DND-41 (cell line): ENCODE measurements at regions not wholly inside any gene's neighbourhood (a gene's known extent, or its start where the extent isn't known, plus 50 kb on each side); places are given as distances from the start of the nearest gene placed in this dataset.
A peak's percentile ranks its signal among the peaks of the same experiment; 100 is the strongest.

Experiments used
- ATAC-seq: fragments of 200-7000 bp; cut with Tn5 transposase; 3 replicates; pipeline ENCODE4 v1.9.1; 2021; ENCODE audit warnings: low read depth; ENCODE audit not compliant: insufficient read depth
- DNase-seq: peaks from one replicate; pipeline ENCODE4 v3.0.0-alpha.2; 2020
- H2AFZ ChIP-seq: 2 replicates; pipeline ENCODE4 v1.6.0; 2012; ENCODE audit warnings: low read depth, low read length
- H3K27ac ChIP-seq: 2 replicates; pipeline ENCODE4 v1.5.1; 2012; ENCODE audit warnings: low read length, inconsistent platforms
- H3K27me3 ChIP-seq: fragments of 200-600 bp; sonication (generic); 2 replicates; pipeline ENCODE4 v1.6.0; 2012; ENCODE audit warnings: low read length, mild to moderate bottlenecking, inconsistent platforms; ENCODE audit not compliant: insufficient read depth, poor library complexity
- H3K36me3 ChIP-seq: 2 replicates; pipeline ENCODE4 v1.5.1; 2012; ENCODE audit warnings: low read length, inconsistent platforms; ENCODE audit not compliant: insufficient read depth
- H3K4me1 ChIP-seq: 2 replicates; pipeline ENCODE4 v1.5.1; 2012; ENCODE audit warnings: mild to moderate bottlenecking, low read length; ENCODE audit not compliant: insufficient read depth
- H3K4me2 ChIP-seq: 2 replicates; pipeline ENCODE4 v1.6.0; 2012; ENCODE audit warnings: mild to moderate bottlenecking, moderate library complexity, low read length, inconsistent platforms; ENCODE audit not compliant: insufficient read depth
- H3K4me3 ChIP-seq, 2 experiments: fragments of 200-600 bp in 1 of 2; shearing (Covaris generic) in 1 of 2; 2 replicates each; pipeline ENCODE4 v1.5.1; 2012 to 2016; ENCODE audit warnings: inconsistent platforms in 2 of 2, low read length in 2 of 2, mild to moderate bottlenecking in 2 of 2, low read depth in 1 of 2, moderate library complexity in 1 of 2
- H3K79me2 ChIP-seq: 2 replicates; pipeline ENCODE4 v1.6.0; 2012; ENCODE audit warnings: low read length, inconsistent platforms; ENCODE audit not compliant: insufficient read depth
- H3K9ac ChIP-seq: 2 replicates; pipeline ENCODE4 v1.6.0; 2012; ENCODE audit warnings: low read depth, mild to moderate bottlenecking, inconsistent platforms, low read length, moderate library complexity
- H3K9me3 ChIP-seq: 2 replicates; pipeline ENCODE4 v1.5.1; 2012; ENCODE audit warnings: low read length, moderate library complexity, mild to moderate bottlenecking, inconsistent platforms; ENCODE audit not compliant: insufficient read depth, severe bottlenecking
- H4K20me1 ChIP-seq: 2 replicates; pipeline ENCODE4 v1.6.0; 2012; ENCODE audit warnings: low read length; ENCODE audit not compliant: insufficient read depth
- CTCF ChIP-seq: IDR thresholded peaks from 2 replicates; pipeline ENCODE4 v1.5.1; 2012; ENCODE audit warnings: borderline replicate concordance, low read length, moderate library complexity, mild to moderate bottlenecking; ENCODE audit not compliant: poor library complexity, severe bottlenecking; ENCODE audit errors: extremely low read depth
- EZH2 ChIP-seq: IDR thresholded peaks from 3 replicates; pipeline ENCODE4 v1.6.1; 2012; ENCODE audit warnings: borderline replicate concordance, low read depth, mild to moderate bottlenecking, moderate library complexity, low read length, inconsistent platforms; ENCODE audit not compliant: severe bottlenecking

GRCh38 chr13:52968074-52968700, 60.4 kb upstream of the OLFM4 start:
- Histone ChIP-seq H3K9me3 (no peaks in the 10 kb centered on the region), H3K36me3 (no peaks in the 10 kb centered on the region), H3K4me2 (no peak overlapping the region), H3K79me2 (no peaks in the 10 kb centered on the region), H4K20me1 (no peaks in the 10 kb centered on the region), H3K4me3 (no peak overlapping the region), H3K9ac (no peak overlapping the region), H3K4me1 (peaks cover 20% of the 10 kb centered on the region), H2AFZ (no peak overlapping the region), H3K27me3 (no peaks in the 10 kb centered on the region), H3K27ac (no peak overlapping the region)
- ATAC-seq, result peak; percentile 96
- DNase-seq, result peak; percentile 76
- TF ChIP-seq CTCF (peak; percentile 93), EZH2 (no peak)

- Histone ChIP-seq H3K79me2 (no peaks in the 10 kb centered on the region), H3K9ac (no peak overlapping the region), H3K27me3 (no peaks in the 10 kb centered on the region), H3K36me3 (no peaks in the 10 kb centered on the region), H3K4me2 (no peak overlapping the region), H3K27ac (no peak overlapping the region), H3K9me3 (no peaks in the 10 kb centered on the region), H2AFZ (no peak overlapping the region), H4K20me1 (no peaks in the 10 kb centered on the region), H3K4me1 (peaks cover 12% of the 10 kb centered on the region), H3K4me3 (no peak overlapping the region)
- TF ChIP-seq CTCF (no peak), EZH2 (no peak)
- no peak for ATAC-seq
- no peak for DNase-seq
These were observed 66.6 kb upstream of the OLFM4 start for GRCh38 chr13:52961987-52962386.

GRCh38 chr13:52961256-52961910, 67.2 kb upstream of the OLFM4 start:
- Histone ChIP-seq H2AFZ (peak overlapping the region; percentile 17; the same call in 1 of the 2 replicates), H4K20me1 (no peaks in the 10 kb centered on the region), H3K27ac (peak overlapping the region; percentile 20; the same call in 1 of the 2 replicates), H3K9me3 (no peaks in the 10 kb centered on the region), H3K9ac (no peak overlapping the region), H3K79me2 (no peaks in the 10 kb centered on the region), H3K4me2 (no peak overlapping the region), H3K4me3 (no peak overlapping the region), H3K27me3 (no peaks in the 10 kb centered on the region), H3K36me3 (no peaks in the 10 kb centered on the region), H3K4me1 (peaks cover 12% of the 10 kb centered on the region)
- TF ChIP-seq EZH2 (no peak), CTCF (no peak)
- DNase-seq (peak; percentile 16), ATAC-seq (peak; percentile 59)
